Stomach (tissue), 4 donors: ENCODE measurements at regions not wholly inside any gene's neighbourhood (a gene's known extent, or its start where the extent isn't known, plus 50 kb on each side); places are given as distances from the start of the nearest gene placed in this dataset.

Source experiments
- EP300 ChIP-seq: sonication (generic); formaldehyde crosslinking; IDR thresholded peaks from one replicate; pipeline ENCODE4 v1.6.1; 2017; ENCODE audit warnings: antibody characterized with exemption
- TF ChIP-seq, protein P1 (sequence below), 7 experiments: fragments of 450-650 bp in 4 of 7; fragments of 200-600 bp in 3 of 7; sonication (generic) in 3 of 7; IDR thresholded peaks; one replicate each; pipeline ENCODE4 v1.5.1; 2016 to 2019; ENCODE audit warnings: antibody characterized with exemption in 7 of 7, control low read depth in 2 of 7, mild to moderate bottlenecking in 1 of 7

DNA sequence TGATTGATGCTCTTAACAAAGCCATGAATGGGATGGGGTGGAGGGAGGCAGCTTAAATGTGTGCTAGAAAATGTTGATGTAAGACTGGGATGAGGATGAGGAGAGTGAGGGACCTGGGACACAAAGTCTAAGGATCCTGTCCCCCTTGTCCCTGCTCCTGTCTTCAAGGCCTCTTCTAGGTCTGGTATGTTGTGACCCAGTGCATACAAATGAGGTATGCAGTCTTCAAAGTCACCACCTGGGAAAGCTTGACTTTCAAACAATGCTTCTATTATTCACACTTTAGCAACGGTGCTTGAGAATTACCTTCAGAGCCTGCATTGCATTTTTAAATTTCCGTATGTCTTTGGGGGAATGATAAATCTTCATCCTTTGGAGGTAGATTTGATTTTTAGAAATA is 88.4 kb upstream of the SLC34A2 start:
- TF ChIP-seq, protein P1, sequence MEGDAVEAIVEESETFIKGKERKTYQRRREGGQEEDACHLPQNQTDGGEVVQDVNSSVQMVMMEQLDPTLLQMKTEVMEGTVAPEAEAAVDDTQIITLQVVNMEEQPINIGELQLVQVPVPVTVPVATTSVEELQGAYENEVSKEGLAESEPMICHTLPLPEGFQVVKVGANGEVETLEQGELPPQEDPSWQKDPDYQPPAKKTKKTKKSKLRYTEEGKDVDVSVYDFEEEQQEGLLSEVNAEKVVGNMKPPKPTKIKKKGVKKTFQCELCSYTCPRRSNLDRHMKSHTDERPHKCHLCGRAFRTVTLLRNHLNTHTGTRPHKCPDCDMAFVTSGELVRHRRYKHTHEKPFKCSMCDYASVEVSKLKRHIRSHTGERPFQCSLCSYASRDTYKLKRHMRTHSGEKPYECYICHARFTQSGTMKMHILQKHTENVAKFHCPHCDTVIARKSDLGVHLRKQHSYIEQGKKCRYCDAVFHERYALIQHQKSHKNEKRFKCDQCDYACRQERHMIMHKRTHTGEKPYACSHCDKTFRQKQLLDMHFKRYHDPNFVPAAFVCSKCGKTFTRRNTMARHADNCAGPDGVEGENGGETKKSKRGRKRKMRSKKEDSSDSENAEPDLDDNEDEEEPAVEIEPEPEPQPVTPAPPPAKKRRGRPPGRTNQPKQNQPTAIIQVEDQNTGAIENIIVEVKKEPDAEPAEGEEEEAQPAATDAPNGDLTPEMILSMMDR (IDR thresholded peaks at IDR 0.05), result no peak
- TF ChIP-seq EP300, result no peak
